Right ventricle myocardium superior (tissue), 1 donor: ENCODE measurements at regions not wholly inside any gene's neighbourhood (a gene's known extent, or its start where the extent isn't known, plus 50 kb on each side); places are given as distances from the start of the nearest gene placed in this dataset.
A peak's percentile ranks its signal among the peaks of the same experiment; 100 is the strongest.
"Not testable (repeated sequence)": the region's sequence is repeated elsewhere in the genome, so short reads cannot be mapped to it uniquely, and the experiment has no call there.

ENCODE experiments used
- ATAC-seq: fragments of 200-7000 bp; cut with Tn5 transposase; one replicate; pipeline ENCODE4 v1.9.1; 2020; ENCODE audit warnings: mild to moderate bottlenecking; ENCODE audit not compliant: poor library complexity
- DNase-seq: peaks from one replicate; pipeline ENCODE4 v3.0.0-alpha.2; 2020
- intact Hi-C: fragments of 100-400 bp; cut with DNase I; formaldehyde crosslinking; loops from one replicate; pipeline ENCODE4 v1.11.2; 2022
- donor health status: DM: no; HTN: yes; CAD: no; lungs with severe emphysema.

GRCh38 chr9:86613943-86614342 is 259.7 kb upstream of the TUT7 start:
- intact Hi-C loops: no loop called here
- DNase-seq (no peak), ATAC-seq (no peak)

GRCh38 chr9:86611534-86611933 is 257.3 kb upstream of the TUT7 start:
- ATAC-seq, DNase-seq, intact Hi-C loops: not testable (repeated sequence)

GRCh38 chr9:86605303-86605702 is 251.1 kb upstream of the TUT7 start:
- ATAC-seq (no peak), DNase-seq (no peak)
- intact Hi-C loops: no loop called here

- no peak for DNase-seq
- no peak for ATAC-seq
- intact Hi-C loops: no loop called here
Observed at GRCh38 chr9:86604741-86605140, 250.5 kb upstream of the TUT7 start.

GRCh38 chr9:86602715-86603114 is 248.5 kb upstream of the TUT7 start:
- DNase-seq: no peak
- intact Hi-C loops: no loop called here
- no peak for ATAC-seq

- intact Hi-C loops: no loop called here
- no peak for ATAC-seq
Observed at GRCh38 chr9:86601697-86602096, 247.5 kb upstream of the TUT7 start.

GRCh38 chr9:86600977-86601376 is 246.8 kb upstream of the TUT7 start:
- ATAC-seq: no peak
- intact Hi-C loops: no loop called here
- DNase-seq: no peak

More at GRCh38 chr9:86601697-86602096, 247.5 kb upstream of the TUT7 start:
- no peak for DNase-seq

GRCh38 chr9:86600291-86600690 is 246.1 kb upstream of the TUT7 start:
- intact Hi-C loops: no loop called here
- DNase-seq: no peak
- ATAC-seq: peak; percentile 47

GRCh38 chr9:86599561-86599960 is 245.4 kb upstream of the TUT7 start:
- ATAC-seq: peak; percentile 56
- no peak for DNase-seq
- intact Hi-C loops: no loop called here

- ATAC-seq: peak; percentile 83
- intact Hi-C loops: no loop called here
- DNase-seq: peak; percentile 47
Observed at GRCh38 chr9:86598411-86599239, 244.4 kb upstream of the TUT7 start.

- no peak for DNase-seq
- intact Hi-C loops: no loop called here
- no peak for ATAC-seq
Observed at GRCh38 chr9:86594724-86595123, 240.5 kb upstream of the TUT7 start.

- intact Hi-C loops: no loop called here
- no peak for ATAC-seq
- no peak for DNase-seq
Observed at GRCh38 chr9:86591472-86591871, 237.3 kb upstream of the TUT7 start.

GRCh38 chr9:86589730-86590129 is 235.5 kb upstream of the TUT7 start:
- intact Hi-C loops: no loop called here
- ATAC-seq: no peak
- no peak for DNase-seq

GRCh38 chr9:86589273-86589672 is 235.1 kb upstream of the TUT7 start:
- no peak for DNase-seq
- intact Hi-C loops: no loop called here
- ATAC-seq: no peak

GRCh38 chr9:86586144-86586494 is 231.9 kb upstream of the TUT7 start:
- peak; percentile 27 for ATAC-seq
- intact Hi-C loops: no loop called here
- no peak for DNase-seq

GRCh38 chr9:86585422-86586143 is 231.4 kb upstream of the TUT7 start:
- DNase-seq (no peak), ATAC-seq (peak; percentile 61)
- intact Hi-C loops: no loop called here

GRCh38 chr9:86580688-86581087 is 226.5 kb upstream of the TUT7 start:
- no peak for DNase-seq
- peak; percentile 44 for ATAC-seq
- intact Hi-C loops: no loop called here

- ATAC-seq: no peak
- no peak for DNase-seq
Observed at GRCh38 chr9:86578722-86579121, 224.5 kb upstream of the TUT7 start.

GRCh38 chr9:86577420-86578333 is 223.5 kb upstream of the TUT7 start:
- intact Hi-C loops: no loop called here
- no peak for ATAC-seq
- no peak for DNase-seq

More at GRCh38 chr9:86578722-86579121, 224.5 kb upstream of the TUT7 start:
- intact Hi-C loops: no loop called here
